Panc1 (cell line): ENCODE measurements at regions not wholly inside any gene's neighbourhood (a gene's known extent, or its start where the extent isn't known, plus 50 kb on each side); places are given as distances from the start of the nearest gene placed in this dataset.

Experiments used
- CTCF ChIP-seq: fragments of 450-650 bp; IDR thresholded peaks from 2 replicates; pipeline ENCODE4 v1.5.1; 2017; ENCODE audit warnings: mild to moderate bottlenecking
- POLR2AphosphoS5 ChIP-seq: IDR thresholded peaks from 2 replicates; pipeline ENCODE4 v1.6.1; 2012; ENCODE audit warnings: mild to moderate bottlenecking, low read depth, low read length, moderate library complexity
- SIN3A ChIP-seq: IDR thresholded peaks from 2 replicates; pipeline ENCODE4 v1.6.1; 2012; ENCODE audit warnings: low read depth, mild to moderate bottlenecking, low read length, moderate library complexity, borderline replicate concordance; ENCODE audit not compliant: insufficient read depth
- TCF7L2 ChIP-seq: IDR thresholded peaks from 2 replicates; pipeline ENCODE4 v1.6.1; 2011; ENCODE audit warnings: mild to moderate bottlenecking, low read depth, low read length, inconsistent platforms
- TF ChIP-seq, protein P1 (sequence below), 2 experiments: IDR thresholded peaks; 2 replicates each; pipeline ENCODE4 v1.6.1; 2011 to 2012; ENCODE audit warnings: low read depth in 2 of 2, control low read depth in 1 of 2, low read length in 1 of 2, mild to moderate bottlenecking in 1 of 2, moderate library complexity in 1 of 2; ENCODE audit not compliant: insufficient read depth in 1 of 2

DNA sequence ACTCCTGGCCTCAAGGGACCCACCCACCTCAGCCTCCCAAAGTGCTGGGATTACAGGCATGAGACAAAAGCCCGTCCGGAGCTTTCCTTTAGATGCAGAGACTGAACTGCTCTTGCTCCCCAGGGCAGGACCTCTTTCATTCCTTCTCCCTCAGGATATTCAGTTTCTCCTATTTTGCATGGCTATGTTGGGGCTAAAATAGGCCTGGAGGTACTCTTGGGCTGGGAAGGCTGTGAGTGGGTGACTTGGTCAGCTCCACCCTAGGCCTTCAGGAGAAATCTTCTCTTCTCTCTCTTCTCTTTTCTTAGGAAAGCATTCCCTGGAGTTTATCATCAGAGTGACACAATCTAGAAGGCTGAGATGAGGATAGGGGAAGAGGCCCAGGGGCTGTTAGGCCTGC is 126.4 kb downstream of the LRRC70 start:
- TF ChIP-seq CTCF (no peak), POLR2AphosphoS5 (no peak), TCF7L2 (no peak), SIN3A (no peak)
- TF ChIP-seq, protein P1, sequence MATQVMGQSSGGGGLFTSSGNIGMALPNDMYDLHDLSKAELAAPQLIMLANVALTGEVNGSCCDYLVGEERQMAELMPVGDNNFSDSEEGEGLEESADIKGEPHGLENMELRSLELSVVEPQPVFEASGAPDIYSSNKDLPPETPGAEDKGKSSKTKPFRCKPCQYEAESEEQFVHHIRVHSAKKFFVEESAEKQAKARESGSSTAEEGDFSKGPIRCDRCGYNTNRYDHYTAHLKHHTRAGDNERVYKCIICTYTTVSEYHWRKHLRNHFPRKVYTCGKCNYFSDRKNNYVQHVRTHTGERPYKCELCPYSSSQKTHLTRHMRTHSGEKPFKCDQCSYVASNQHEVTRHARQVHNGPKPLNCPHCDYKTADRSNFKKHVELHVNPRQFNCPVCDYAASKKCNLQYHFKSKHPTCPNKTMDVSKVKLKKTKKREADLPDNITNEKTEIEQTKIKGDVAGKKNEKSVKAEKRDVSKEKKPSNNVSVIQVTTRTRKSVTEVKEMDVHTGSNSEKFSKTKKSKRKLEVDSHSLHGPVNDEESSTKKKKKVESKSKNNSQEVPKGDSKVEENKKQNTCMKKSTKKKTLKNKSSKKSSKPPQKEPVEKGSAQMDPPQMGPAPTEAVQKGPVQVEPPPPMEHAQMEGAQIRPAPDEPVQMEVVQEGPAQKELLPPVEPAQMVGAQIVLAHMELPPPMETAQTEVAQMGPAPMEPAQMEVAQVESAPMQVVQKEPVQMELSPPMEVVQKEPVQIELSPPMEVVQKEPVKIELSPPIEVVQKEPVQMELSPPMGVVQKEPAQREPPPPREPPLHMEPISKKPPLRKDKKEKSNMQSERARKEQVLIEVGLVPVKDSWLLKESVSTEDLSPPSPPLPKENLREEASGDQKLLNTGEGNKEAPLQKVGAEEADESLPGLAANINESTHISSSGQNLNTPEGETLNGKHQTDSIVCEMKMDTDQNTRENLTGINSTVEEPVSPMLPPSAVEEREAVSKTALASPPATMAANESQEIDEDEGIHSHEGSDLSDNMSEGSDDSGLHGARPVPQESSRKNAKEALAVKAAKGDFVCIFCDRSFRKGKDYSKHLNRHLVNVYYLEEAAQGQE (IDR thresholded peaks at IDR 0.05; ENCODE audit: insufficient read depth in 1 of 2, low read depth in 2 of 2, low read length in 1 of 2), result no peak
